BJ (cell line): ENCODE measurements at regions not wholly inside any gene's neighbourhood (a gene's known extent, or its start where the extent isn't known, plus 50 kb on each side); places are given as distances from the start of the nearest gene placed in this dataset.
"Not testable (repeated sequence)": the region's sequence is repeated elsewhere in the genome, so short reads cannot be mapped to it uniquely, and the experiment has no call there.

Source experiments
- CTCF ChIA-PET: fragments of 350-600 bp; formaldehyde crosslinking; extraction: SDS; loops from one replicate; lab custom pipeline; 2021; ENCODE audit warnings: antibody characterized with exemption, inconsistent platforms; lab: Yijun Ruan, JAX
- POLR2A ChIA-PET: fragments of 300-600 bp; sonication (Branson Sonifier 250); formaldehyde crosslinking; extraction: SDS; loops from one replicate; lab custom pipeline; 2021; ENCODE audit warnings: antibody characterized with exemption; lab: Charles Lee
- DNase-seq: peaks from one replicate; pipeline ENCODE4 v3.0.0-alpha.2; 2011; ENCODE audit warnings: low read depth
- H3K27me3 ChIP-seq: 2 replicates; pipeline ENCODE4 v1.6.0; 2011; ENCODE audit warnings: low read length; ENCODE audit not compliant: control insufficient read depth, insufficient read depth
- H3K36me3 ChIP-seq: 2 replicates; pipeline ENCODE4 v1.5.1; 2011; ENCODE audit warnings: low read length; ENCODE audit not compliant: control insufficient read depth, insufficient read depth
- H3K4me3 ChIP-seq: 2 replicates; pipeline ENCODE4 v1.5.1; 2011; ENCODE audit warnings: low read depth, mild to moderate bottlenecking, control low read depth, low read length
- CTCF ChIP-seq: IDR thresholded peaks from 2 replicates; pipeline ENCODE4 v1.5.1; 2011; ENCODE audit warnings: low read depth, mild to moderate bottlenecking, control low read depth, inconsistent platforms, low read length, moderate library complexity; ENCODE audit not compliant: insufficient read depth

- ChIA-PET CTCF (no interaction called here), POLR2A (no interaction called here)
- H3K36me3 ChIP-seq = no peaks in the 10 kb centered on the region
- no peak overlapping the region for H3K4me3 ChIP-seq
- no peak for TF ChIP-seq CTCF
- no peak for DNase-seq
- H3K27me3 ChIP-seq = no peaks in the 10 kb centered on the region
These were observed 244.3 kb downstream of the RNF144A start for GRCh38 chr2:7161501-7161900.

- CTCF ChIA-PET = no interaction called here
- DNase-seq = no peak
- TF ChIP-seq CTCF = no peak
- POLR2A ChIA-PET = no interaction called here
- Histone ChIP-seq H3K27me3 (no peaks in the 10 kb centered on the region), H3K4me3 (no peak overlapping the region), H3K36me3 (no peaks in the 10 kb centered on the region)
These were observed 248.5 kb downstream of the RNF144A start for GRCh38 chr2:7165736-7166135.

GRCh38 chr2:7167801-7168411 lies 250.7 kb downstream of the RNF144A start:
- CTCF ChIA-PET = no interaction called here
- POLR2A ChIA-PET = no interaction called here
- no peak for TF ChIP-seq CTCF
- no peaks in the 10 kb centered on the region for H3K27me3 ChIP-seq
- no peak overlapping the region for H3K4me3 ChIP-seq
- no peak for DNase-seq
- no peaks in the 10 kb centered on the region for H3K36me3 ChIP-seq

- ChIA-PET POLR2A (no interaction called here), CTCF (no interaction called here)
- TF ChIP-seq CTCF = no peak
- no peaks in the 10 kb centered on the region for H3K36me3 ChIP-seq
- no peak overlapping the region for H3K4me3 ChIP-seq
- H3K27me3 ChIP-seq = no peaks in the 10 kb centered on the region
- no peak for DNase-seq
These were observed 252.4 kb downstream of the RNF144A start for GRCh38 chr2:7169593-7169992.

GRCh38 chr2:7178996-7179395 lies 261.8 kb downstream of the RNF144A start:
- CTCF ChIA-PET, H3K27me3 ChIP-seq, H3K4me3 ChIP-seq: not testable (repeated sequence)

More at GRCh38 chr2:7178996-7179395, 261.8 kb downstream of the RNF144A start:
- DNase-seq, H3K36me3 ChIP-seq, POLR2A ChIA-PET: not testable (repeated sequence)
